NCI-H526 treated with DMSO at 0.1 percent for 48 hours (cell line): ENCODE measurements at regions not wholly inside any gene's neighbourhood (a gene's known extent, or its start where the extent isn't known, plus 50 kb on each side); places are given as distances from the start of the nearest gene placed in this dataset.

ENCODE experiments used
- DNase-seq: peaks from one replicate; lab custom pipeline; 2025; lab: John Stamatoyannopoulos, UW

GRCh38 chr4:157880761-157881160 lies 292.1 kb downstream of the GASK1B start:
- DNase-seq, result no peak

GRCh38 chr4:157854819-157855218 lies 318.0 kb downstream of the GASK1B start:
- no peak for DNase-seq

DNA sequence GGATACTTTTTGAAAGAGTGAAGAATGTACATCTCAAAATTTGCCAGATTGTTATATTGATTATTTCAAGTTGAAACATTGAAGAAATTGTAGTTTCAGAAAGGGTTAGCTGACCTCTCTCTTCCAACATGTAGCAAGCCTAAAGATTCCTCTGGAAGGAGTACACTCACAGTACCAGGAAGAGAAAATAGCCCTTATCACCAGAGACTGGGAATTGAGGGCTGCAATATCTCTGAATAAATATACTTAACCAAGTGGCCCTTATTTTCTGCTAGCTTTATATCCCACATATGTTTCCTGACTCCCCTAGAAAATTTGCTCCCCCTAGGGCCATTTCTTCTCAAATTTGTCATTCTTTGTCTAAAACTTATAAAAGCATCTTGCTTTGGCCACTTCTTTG lies 332.2 kb downstream of the GASK1B start:
- DNase-seq, result no peak

- no peak for DNase-seq
Observed at GRCh38 chr4:157840034-157840433, 332.8 kb downstream of the GASK1B start.

- DNase-seq, result no peak
Observed at GRCh38 chr4:157838366-157838765, 334.5 kb downstream of the GASK1B start.

DNA sequence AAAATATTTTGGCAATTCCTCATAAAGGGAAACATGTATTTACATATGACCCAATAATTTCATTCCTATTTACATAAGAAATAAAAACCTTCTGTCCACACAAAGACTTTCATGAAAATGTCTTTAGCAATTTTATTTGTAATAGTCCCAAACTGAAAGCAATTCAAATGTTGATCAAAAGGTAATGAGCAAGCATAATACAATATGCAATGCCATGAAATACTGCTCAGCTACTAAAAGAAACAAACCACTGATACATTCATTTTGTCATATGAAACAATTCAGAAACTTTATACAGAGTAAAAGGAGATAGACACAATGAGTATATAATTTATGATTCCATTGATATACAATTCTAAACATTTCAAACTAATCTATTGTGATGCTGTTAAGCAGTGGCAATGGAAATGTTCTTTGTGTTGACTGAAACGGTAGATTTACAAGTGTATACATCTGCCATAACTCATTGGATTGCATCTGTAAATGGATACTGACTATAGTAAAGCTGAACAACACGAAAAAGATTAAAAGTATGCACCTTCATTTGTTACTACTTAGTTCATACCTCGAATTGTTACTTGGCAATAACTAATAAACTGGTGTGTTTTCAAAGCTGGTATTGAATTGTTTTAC lies 335.6 kb downstream of the GASK1B start:
- no peak for DNase-seq

- no peak for DNase-seq
Observed at GRCh38 chr4:157832596-157832995, 340.2 kb downstream of the GASK1B start.

GRCh38 chr4:157824021-157824420 lies 348.8 kb downstream of the GASK1B start:
- no peak for DNase-seq

- no peak for DNase-seq
Observed at GRCh38 chr4:157821814-157822213, 351.0 kb downstream of the GASK1B start.

DNA sequence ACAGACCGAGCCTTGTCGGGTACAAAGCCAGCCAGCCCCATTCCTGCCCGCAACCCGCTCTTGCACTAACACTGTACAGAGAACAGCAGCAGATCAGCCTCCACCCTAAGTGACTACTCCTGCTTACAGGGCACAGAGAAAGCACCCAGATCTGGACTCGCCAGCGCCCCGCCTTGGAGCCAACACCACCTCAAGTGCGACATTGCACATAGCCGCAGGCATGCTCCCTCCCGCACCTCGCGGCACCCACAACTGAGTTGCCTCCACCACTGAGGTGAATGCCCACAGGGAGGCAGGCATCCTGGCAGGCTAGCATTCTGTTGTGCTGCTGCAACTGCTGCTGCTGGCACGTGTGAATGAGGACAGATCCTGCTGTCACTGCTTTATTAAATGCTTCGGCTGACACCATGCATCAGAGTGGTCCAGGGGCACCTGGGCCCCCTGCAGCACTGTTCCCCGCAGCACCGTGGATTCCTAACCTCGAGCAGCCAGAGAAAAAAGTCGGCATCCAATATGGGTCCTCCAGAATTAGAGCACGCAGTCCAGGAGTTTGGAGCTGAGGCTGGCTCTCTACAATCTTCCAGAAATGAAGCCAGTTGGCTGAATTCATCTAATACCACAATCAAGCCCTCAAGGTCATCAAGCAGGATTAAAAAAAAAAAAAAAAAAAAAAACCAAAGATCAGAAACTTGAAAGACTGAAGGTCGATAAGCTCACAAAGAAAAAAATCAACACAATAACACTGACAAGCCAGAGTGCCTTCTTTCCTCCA lies 352.9 kb downstream of the GASK1B start:
- DNase-seq, result no peak

DNA sequence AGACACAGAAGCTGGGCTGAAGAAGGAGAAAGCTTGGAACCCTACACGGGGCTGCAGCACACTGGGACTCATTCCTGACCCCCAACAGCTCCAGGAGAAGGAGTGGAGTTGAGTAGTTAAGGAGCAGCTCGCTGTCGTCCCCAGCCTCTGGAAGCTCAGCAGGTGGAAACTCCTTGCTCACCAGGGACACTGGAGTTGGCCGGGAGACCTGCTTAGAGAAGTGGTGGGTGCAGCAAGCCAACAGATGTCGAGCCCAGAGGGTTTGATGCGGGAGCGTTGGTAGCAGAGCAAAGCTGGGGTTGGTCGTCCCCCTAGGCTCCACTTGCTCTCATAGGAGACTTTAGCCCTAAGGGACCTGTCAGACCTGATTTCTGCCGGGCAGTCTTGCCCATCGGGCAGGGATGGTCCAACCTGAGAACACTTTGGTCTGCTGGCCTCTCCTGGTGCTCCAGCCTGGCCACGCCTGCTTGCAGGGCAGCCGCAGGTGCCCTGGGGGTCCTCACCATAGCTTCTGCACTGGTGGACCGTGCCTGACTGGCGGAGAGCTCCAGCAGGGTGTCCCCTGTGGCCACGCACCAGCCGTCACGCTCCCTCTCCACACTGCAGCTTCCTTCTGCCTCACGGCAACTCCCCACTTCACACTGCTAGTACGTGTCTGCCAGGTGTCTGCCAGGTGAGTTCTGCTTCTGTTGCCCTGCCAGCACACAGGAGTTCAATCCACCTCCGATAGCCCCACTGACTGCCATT lies 353.7 kb downstream of the GASK1B start:
- peak; percentile 38 for DNase-seq

GRCh38 chr4:157810137-157810774 lies 362.6 kb downstream of the GASK1B start:
- DNase-seq, result no peak

DNA sequence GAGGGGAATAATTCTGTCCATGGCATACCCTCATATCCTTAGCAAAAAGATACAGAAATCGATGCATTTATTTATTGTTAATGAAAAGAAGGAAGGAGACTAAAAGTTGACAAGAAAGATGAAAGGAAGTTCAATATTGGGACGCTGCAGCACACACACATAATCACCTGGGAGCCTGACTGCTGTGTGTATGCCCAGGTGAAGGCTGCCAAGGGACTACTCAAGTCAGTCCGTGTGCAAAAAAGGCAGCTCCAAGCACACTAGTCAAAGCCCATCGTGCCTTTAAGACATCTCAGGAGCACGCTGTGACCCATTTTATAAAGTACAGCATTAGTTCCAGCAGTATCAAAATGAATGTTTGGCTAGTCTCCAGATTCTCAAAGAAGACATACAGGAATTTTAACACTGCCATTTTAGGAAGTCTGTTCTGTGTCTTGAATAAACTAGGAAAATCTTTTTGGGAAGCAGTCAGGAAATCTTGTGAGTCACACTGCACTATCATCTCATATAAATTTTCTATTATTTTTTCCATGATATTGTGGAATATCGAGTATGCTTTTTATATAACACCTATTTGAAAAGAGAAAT lies 363.9 kb downstream of the GASK1B start:
- DNase-seq, result no peak

- DNase-seq, result peak; percentile 95
Observed at GRCh38 chr4:157806184-157806583, 366.6 kb downstream of the GASK1B start.

DNA sequence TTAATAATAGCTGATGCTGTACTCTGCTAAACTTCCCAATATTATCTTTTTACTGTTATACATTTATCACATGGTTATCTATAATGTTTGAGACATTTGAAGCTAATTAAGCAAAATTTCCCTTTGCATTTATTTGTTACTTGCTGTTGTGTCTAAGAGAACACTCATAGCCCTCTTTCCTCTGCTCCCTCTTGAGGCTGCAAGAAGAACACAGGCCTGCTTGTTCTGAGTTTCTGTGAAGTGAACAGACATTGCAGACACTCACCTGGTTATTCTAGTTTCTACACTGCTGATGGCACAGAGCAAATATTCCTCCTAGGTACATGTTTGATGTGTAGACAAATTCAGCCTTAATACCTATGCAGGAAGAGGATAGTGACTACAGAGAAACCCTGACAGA lies 367.8 kb downstream of the GASK1B start:
- DNase-seq, result peak; percentile 82

- DNase-seq, result peak; percentile 28
Observed at GRCh38 chr4:157803845-157804521, 368.8 kb downstream of the GASK1B start.

DNA sequence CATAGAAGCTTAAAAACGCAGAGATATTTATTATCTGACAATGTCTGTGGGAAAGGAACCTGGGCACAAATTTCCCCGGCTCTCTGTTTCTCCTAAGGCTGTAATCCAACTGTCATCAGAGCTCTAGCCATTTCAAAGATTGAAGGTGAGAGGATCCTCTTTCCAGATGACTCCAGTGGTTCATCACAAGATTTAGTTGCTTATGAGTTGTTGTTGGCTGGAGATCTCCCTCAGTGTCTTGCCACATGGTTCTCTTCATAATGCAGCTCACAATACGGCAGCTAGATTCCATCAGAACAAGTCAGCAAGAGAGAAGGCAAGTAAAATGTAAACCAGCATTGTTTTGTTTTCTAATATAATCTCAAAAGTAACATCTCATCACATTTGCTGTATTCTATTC lies 369.4 kb downstream of the GASK1B start:
- no peak for DNase-seq

GRCh38 chr4:157795495-157795894 lies 377.3 kb downstream of the GASK1B start:
- DNase-seq, result no peak

GRCh38 chr4:157792716-157793115 lies 380.1 kb downstream of the GASK1B start:
- no peak for DNase-seq

- no peak for DNase-seq
Observed at GRCh38 chr4:157791236-157791635, 381.6 kb downstream of the GASK1B start.

GRCh38 chr4:157787618-157788017 lies 385.2 kb downstream of the GASK1B start:
- no peak for DNase-seq

GRCh38 chr4:157781361-157781760 lies 391.5 kb downstream of the GASK1B start:
- no peak for DNase-seq
